Mesenchymal stem cell (in vitro differentiated cells and primary cell): ENCODE measurements at regions not wholly inside any gene's neighbourhood (a gene's known extent, or its start where the extent isn't known, plus 50 kb on each side); places are given as distances from the start of the nearest gene placed in this dataset.

Source experiments
- DNase-seq: peaks from one replicate; pipeline ENCODE4 v3.0.0-alpha.2; 2013
- H2AFZ ChIP-seq: one replicate; pipeline ENCODE4 v1.6.1; 2013; ENCODE audit warnings: low read depth, mild to moderate bottlenecking, control low read depth, inconsistent platforms, low read length, moderate library complexity
- H2AK5ac ChIP-seq: 2 replicates; pipeline ENCODE4 v1.6.1; 2013; ENCODE audit warnings: low read length, moderate library complexity, mild to moderate bottlenecking, inconsistent platforms; ENCODE audit not compliant: severe bottlenecking
- H2BK120ac ChIP-seq: one replicate; pipeline ENCODE4 v1.6.1; 2013; ENCODE audit warnings: low read depth, mild to moderate bottlenecking, inconsistent platforms, low read length, moderate library complexity
- H2BK12ac ChIP-seq, 2 experiments: one replicate each; pipeline ENCODE4 v1.6.1; 2013; ENCODE audit warnings: inconsistent platforms in 2 of 2, low read length in 2 of 2, mild to moderate bottlenecking in 2 of 2, moderate library complexity in 2 of 2, control low read depth in 1 of 2
- H2BK15ac ChIP-seq: one replicate; pipeline ENCODE4 v1.6.1; 2013; ENCODE audit warnings: mild to moderate bottlenecking, low read depth, inconsistent platforms; ENCODE audit not compliant: poor library complexity, severe bottlenecking
- H2BK5ac ChIP-seq: 2 replicates; pipeline ENCODE4 v1.6.1; 2013; ENCODE audit warnings: low read depth, mild to moderate bottlenecking, low read length, control low read depth, inconsistent platforms; ENCODE audit not compliant: poor library complexity, severe bottlenecking
- H3K14ac ChIP-seq, 2 experiments: one replicate each; pipeline ENCODE4 v1.6.1; 2013; ENCODE audit warnings: inconsistent platforms in 2 of 2, low read length in 2 of 2, control low read depth in 1 of 2, mild to moderate bottlenecking in 1 of 2, moderate library complexity in 1 of 2
- H3K18ac ChIP-seq, 2 experiments: one replicate each; pipeline ENCODE4 v1.6.1; 2013; ENCODE audit warnings: inconsistent platforms in 2 of 2, low read length in 2 of 2, control low read depth in 1 of 2, low read depth in 1 of 2, mild to moderate bottlenecking in 1 of 2
- H3K23ac ChIP-seq, 2 experiments: one replicate each; pipeline ENCODE4 v1.6.1; 2013; ENCODE audit warnings: inconsistent platforms in 2 of 2, low read length in 2 of 2, mild to moderate bottlenecking in 2 of 2, moderate library complexity in 2 of 2, control low read depth in 1 of 2
- H3K27ac ChIP-seq: 2 replicates; pipeline ENCODE4 v1.5.1; 2013; ENCODE audit warnings: mild to moderate bottlenecking, moderate library complexity, low read length, control low read depth, inconsistent platforms; ENCODE audit not compliant: poor library complexity, severe bottlenecking
- H3K27me3 ChIP-seq, 2 experiments: 2 replicates each; pipeline versions ENCODE4 v1.6.1 to v1.7.0; 2013; ENCODE audit warnings: low read length in 2 of 2, mild to moderate bottlenecking in 2 of 2, moderate library complexity in 2 of 2, control low read depth in 1 of 2, inconsistent platforms in 1 of 2; ENCODE audit not compliant: control insufficient read depth in 1 of 2, insufficient read depth in 1 of 2
- H3K36me3 ChIP-seq, 2 experiments: 2 replicates each; pipeline versions ENCODE4 v1.6.1 to v1.7.0; 2013; ENCODE audit warnings: low read length in 2 of 2, control low read depth in 1 of 2, inconsistent platforms in 1 of 2, low read depth in 1 of 2, mild to moderate bottlenecking in 1 of 2; ENCODE audit not compliant: insufficient read depth in 2 of 2, control insufficient read depth in 1 of 2
- H3K4ac ChIP-seq, 2 experiments: one replicate each; pipeline ENCODE4 v1.6.1; 2013; ENCODE audit warnings: inconsistent platforms in 2 of 2, low read length in 2 of 2, mild to moderate bottlenecking in 2 of 2, moderate library complexity in 2 of 2, control low read depth in 1 of 2, low read depth in 1 of 2
- H3K4me1 ChIP-seq: 2 replicates; pipeline ENCODE4 v1.6.1; 2013; ENCODE audit warnings: low read depth, low read length, control low read depth; ENCODE audit not compliant: control insufficient read depth, insufficient read depth
- H3K4me2 ChIP-seq: 2 replicates; pipeline ENCODE4 v1.6.1; 2013; ENCODE audit warnings: low read length, mild to moderate bottlenecking, inconsistent platforms; ENCODE audit not compliant: poor library complexity, severe bottlenecking
- H3K4me3 ChIP-seq, 2 experiments: 2 replicates each; pipeline versions ENCODE4 v1.5.1 to v1.7.0; 2013; ENCODE audit warnings: low read length in 2 of 2, mild to moderate bottlenecking in 2 of 2, control low read depth in 1 of 2, low read depth in 1 of 2; ENCODE audit not compliant: insufficient read depth in 1 of 2
- H3K79me1 ChIP-seq: replicated peaks from 2 replicates; pipeline ENCODE4 v1.6.1; 2013; ENCODE audit warnings: mild to moderate bottlenecking, control low read depth, low read length, inconsistent platforms; ENCODE audit not compliant: poor library complexity, severe bottlenecking
- H3K9ac ChIP-seq: 2 replicates; pipeline ENCODE4 v1.7.0; 2013; ENCODE audit warnings: mild to moderate bottlenecking, low read length, moderate library complexity
- H3K9me3 ChIP-seq: 2 replicates; pipeline ENCODE4 v1.7.0; 2013; ENCODE audit warnings: mild to moderate bottlenecking, low read length; ENCODE audit not compliant: control insufficient read depth
- H4K8ac ChIP-seq: one replicate; pipeline ENCODE4 v1.6.1; 2013; ENCODE audit warnings: inconsistent platforms, mild to moderate bottlenecking, low read length, moderate library complexity
- H4K91ac ChIP-seq: one replicate; pipeline ENCODE4 v1.6.1; 2013; ENCODE audit warnings: mild to moderate bottlenecking, low read length, inconsistent platforms
- WGBS: methylation state at CpG from one replicate; pipeline ENCODE4 v1.1.7; 2013; ENCODE audit warnings: mixed read lengths; 5-methylcytosine and 5-hydroxymethylcytosine counted together

- Histone ChIP-seq H3K9ac (no peak overlapping the region), H3K79me1 (no peaks in the 10 kb centered on the region), H2AK5ac (no peak overlapping the region), H3K4me1 (no peaks in the 10 kb centered on the region), H3K9me3 (no peaks in the 10 kb centered on the region), H2AFZ (no peak overlapping the region), H3K27me3 (peaks cover 0 to 85% of the 10 kb centered on the region in 2 experiments), H2BK15ac (no peak overlapping the region), H2BK120ac (no peak overlapping the region), H3K4ac (no peak overlapping the region), H2BK12ac (peak overlapping the region in 1 of 2 experiments; percentile 86), H3K36me3 (no peaks in the 10 kb centered on the region), H4K8ac (peak overlapping the region; percentile 31), H4K91ac (no peak overlapping the region), H3K4me3 (peak overlapping the region in 1 of 2 experiments; percentile 14), H3K4me2 (no peak overlapping the region), H3K27ac (no peak overlapping the region), H3K18ac (no peak overlapping the region), H2BK5ac (no peak overlapping the region), H3K14ac (peak overlapping the region in 1 of 2 experiments; percentile 3), H3K23ac (no peak overlapping the region)
- 89% methylated on average over 27 of the region's 27 CpGs for WGBS
- no peak for DNase-seq
Observed at GRCh38 chr16:86217001-86217890, 293.1 kb upstream of the FOXF1 start.

- no peak overlapping the region for H2BK15ac ChIP-seq
- H2BK5ac ChIP-seq: no peak overlapping the region
- peak overlapping the region in 1 of 2 experiments; percentile 29 for H3K18ac ChIP-seq
- no peak overlapping the region for H3K14ac ChIP-seq
- no peak overlapping the region for H3K9ac ChIP-seq
- H2AFZ ChIP-seq: no peak overlapping the region
- H3K36me3 ChIP-seq: no peaks in the 10 kb centered on the region
- no peak overlapping the region for H3K27ac ChIP-seq
- H2BK120ac ChIP-seq: no peak overlapping the region
- no peak overlapping the region for H3K23ac ChIP-seq
- 94% methylated on average over 7 of the region's 7 CpGs for WGBS
- H4K8ac ChIP-seq: no peak overlapping the region
- H4K91ac ChIP-seq: no peak overlapping the region
- H2BK12ac ChIP-seq: peak overlapping the region in 1 of 2 experiments; percentile 11
- H3K9me3 ChIP-seq: no peaks in the 10 kb centered on the region
- H2AK5ac ChIP-seq: no peak overlapping the region
- H3K79me1 ChIP-seq: no peaks in the 10 kb centered on the region
- no peaks in the 10 kb centered on the region for H3K4me1 ChIP-seq
- no peak overlapping the region for H3K4me3 ChIP-seq
- no peak overlapping the region for H3K4ac ChIP-seq
- peaks cover 0 to 80% of the 10 kb centered on the region in 2 experiments for H3K27me3 ChIP-seq
- H3K4me2 ChIP-seq: no peak overlapping the region
- DNase-seq: no peak
Observed at GRCh38 chr16:86217891-86218270, 292.4 kb upstream of the FOXF1 start.

GRCh38 chr16:86218479-86219170, 291.7 kb upstream of the FOXF1 start:
- Histone ChIP-seq H3K9me3 (no peaks in the 10 kb centered on the region), H3K18ac (peak overlapping the region; percentile 29 to 46), H2BK5ac (no peak overlapping the region), H2AK5ac (no peak overlapping the region), H3K14ac (no peak overlapping the region), H3K4me2 (no peak overlapping the region), H2BK120ac (no peak overlapping the region), H3K79me1 (no peaks in the 10 kb centered on the region), H3K9ac (no peak overlapping the region), H2AFZ (no peak overlapping the region), H3K4me1 (no peaks in the 10 kb centered on the region), H3K36me3 (no peaks in the 10 kb centered on the region), H3K4me3 (no peak overlapping the region), H2BK15ac (peak overlapping the region; percentile 76), H4K8ac (no peak overlapping the region), H3K4ac (peak overlapping the region in 1 of 2 experiments; percentile 37), H2BK12ac (peak overlapping the region in 1 of 2 experiments; percentile 45), H4K91ac (peak overlapping the region; percentile 18), H3K27ac (no peak overlapping the region), H3K23ac (no peak overlapping the region), H3K27me3 (peaks cover 0 to 72% of the 10 kb centered on the region in 2 experiments)
- WGBS: 86% methylated on average over 9 of the region's 9 CpGs
- no peak for DNase-seq
